ENCODE measurements at regions not wholly inside any gene's neighbourhood (a gene's known extent, or its start where the extent isn't known, plus 50 kb on each side); places are given as distances from the start of the nearest gene placed in this dataset.

GRCh38 chr2:173649527-173650219 lies 295.0 kb downstream of the CDCA7 start:
- TF ChIP-seq CTCF (IDR thresholded peaks at IDR 0.05 in 8 of 11, conservative IDR thresholded peaks at IDR 0.05 in 3 of 11): no peak
- TF ChIP-seq POLR2AphosphoS5 (IDR thresholded peaks at IDR 0.05): no peak
